GM10248 (cell line): ENCODE measurements at regions not wholly inside any gene's neighbourhood (a gene's known extent, or its start where the extent isn't known, plus 50 kb on each side); places are given as distances from the start of the nearest gene placed in this dataset.
"Not testable (repeated sequence)": the region's sequence is repeated elsewhere in the genome, so short reads cannot be mapped to it uniquely, and the experiment has no call there.

Source experiments
- CTCF ChIA-PET: fragments of 300-600 bp; sonication (Branson Sonifier 250); formaldehyde crosslinking; extraction: SDS; loops from one replicate; lab custom pipeline; 2021; ENCODE audit warnings: antibody characterized with exemption; lab: Yijun Ruan, JAX
- POLR2A ChIA-PET: fragments of 350-650 bp; sonication (Branson Sonifier 250); formaldehyde crosslinking; extraction: SDS; loops from one replicate; lab custom pipeline; 2020; ENCODE audit warnings: antibody characterized with exemption; lab: Yijun Ruan, JAX
- DNase-seq: peaks from one replicate; pipeline ENCODE4 v3.0.0; 2012; ENCODE audit errors: extremely low spot score

GRCh38 chr3:130029531-130030289, 51.9 kb upstream of the ALG1L2 start:
- POLR2A ChIA-PET, DNase-seq: not testable (repeated sequence)
- CTCF ChIA-PET: interaction anchor here (1.1 to 3.7 kb wide), 2 partner anchors 68 to 76 kb away, joined by 3 to 14 read pairs; no protein-coding TSS in a partner anchor
